Gastrocnemius medialis (tissue), 4 donors: ENCODE measurements at regions not wholly inside any gene's neighbourhood (a gene's known extent, or its start where the extent isn't known, plus 50 kb on each side); places are given as distances from the start of the nearest gene placed in this dataset.

ENCODE experiments used
- ATAC-seq, 2 donors: fragments of 150-250 bp; one replicate each; pipeline ENCODE4 v1.9.1; 2016
- DNase-seq, 2 donors: peaks; one replicate each; pipeline ENCODE4 v3.0.0-alpha.2; 2019
- H3K27ac ChIP-seq, 4 donors: fragments of 200-600 bp; sonication (generic); 1 replicate in 1 of 4; 2 replicates in 3 of 4; pipeline ENCODE4 v1.5.1; 2016 to 2018; ENCODE audit warnings: mild to moderate bottlenecking in 2 of 4, moderate library complexity in 1 of 4
- H3K27me3 ChIP-seq, 3 donors: fragments of 200-600 bp; sonication (generic) in 2 of 3; 1 replicate in 1 of 3; 2 replicates in 2 of 3; pipeline versions ENCODE4 v1.5.1 to v1.6.0; 2016 to 2019; ENCODE audit warnings: mild to moderate bottlenecking in 1 of 3, moderate library complexity in 1 of 3
- H3K36me3 ChIP-seq, 2 donors: fragments of 200-600 bp; sonication (generic) in 1 of 2; one replicate each; pipeline ENCODE4 v1.5.1; 2017 to 2018
- H3K4me1 ChIP-seq, 2 donors: fragments of 200-600 bp; sonication (generic) in 1 of 2; one replicate each; pipeline ENCODE4 v1.5.1; 2016 to 2017; ENCODE audit warnings: mild to moderate bottlenecking in 2 of 2
- H3K4me3 ChIP-seq, 4 donors: fragments of 200-600 bp; sonication (generic) in 3 of 4; 1 replicate in 1 of 4; 2 replicates in 3 of 4; pipeline ENCODE4 v1.5.1; 2016 to 2019; ENCODE audit warnings: mild to moderate bottlenecking in 2 of 4
- H3K9me3 ChIP-seq, 3 donors: fragments of 200-600 bp; sonication (generic) in 2 of 3; 1 replicate in 1 of 3; 2 replicates in 2 of 3; pipeline ENCODE4 v1.5.1; 2016 to 2019
- POLR2A ChIP-seq, 2 donors: fragments of 450-650 bp; IDR thresholded peaks; one replicate each; pipeline ENCODE4 v1.6.1; 2017; ENCODE audit warnings: antibody characterized with exemption in 2 of 2, mild to moderate bottlenecking in 2 of 2, moderate library complexity in 2 of 2
- in situ Hi-C, 4 donors: fragments of 200-750 bp; cut with MboI; loops; one replicate each; pipeline versions ENCODE4 v1.15.0 to v1.8.0; 2017; ENCODE audit warnings: low sequenced_read_pairs in 4 of 4
- intact Hi-C: fragments of 100-400 bp; cut with DNase I; formaldehyde crosslinking; loops from one replicate; pipeline ENCODE4 v1.15.1; 2023; ENCODE audit warnings: low total_unique reads
- TF ChIP-seq, protein P1 (sequence below), 5 experiments: fragments of 450-650 bp in 3 of 5; fragments of 200-600 bp in 2 of 5; sonication (generic) in 2 of 5; IDR thresholded peaks in 4 of 5; conservative IDR thresholded peaks in 1 of 5; 1 replicate in 4 of 5; 2 replicates in 1 of 5; pipeline ENCODE4 v1.5.1; 2016 to 2019; ENCODE audit warnings: antibody characterized with exemption in 5 of 5, mild to moderate bottlenecking in 3 of 5, moderate library complexity in 3 of 5

DNA sequence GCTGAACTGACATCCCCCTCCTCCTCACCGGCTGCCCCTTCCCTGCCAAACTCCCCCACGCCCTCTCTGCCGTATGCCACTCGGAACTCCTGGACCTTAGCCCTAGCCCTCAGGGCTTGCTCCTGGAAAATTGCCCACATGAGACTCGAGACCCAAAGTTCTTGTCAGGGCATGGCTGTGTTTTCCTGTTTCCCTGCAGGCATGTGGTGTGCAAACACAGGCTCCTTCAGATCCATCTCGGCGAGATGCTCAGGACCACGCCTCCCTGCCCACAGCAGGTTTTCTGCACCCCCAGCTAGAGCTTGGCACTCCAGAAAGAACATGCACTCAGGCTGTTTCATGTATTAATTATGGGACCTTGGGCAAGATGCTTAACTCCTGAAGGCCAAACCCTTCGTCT is 1480.4 kb downstream of the BRD1 start:
- DNase-seq, result no peak

DNA sequence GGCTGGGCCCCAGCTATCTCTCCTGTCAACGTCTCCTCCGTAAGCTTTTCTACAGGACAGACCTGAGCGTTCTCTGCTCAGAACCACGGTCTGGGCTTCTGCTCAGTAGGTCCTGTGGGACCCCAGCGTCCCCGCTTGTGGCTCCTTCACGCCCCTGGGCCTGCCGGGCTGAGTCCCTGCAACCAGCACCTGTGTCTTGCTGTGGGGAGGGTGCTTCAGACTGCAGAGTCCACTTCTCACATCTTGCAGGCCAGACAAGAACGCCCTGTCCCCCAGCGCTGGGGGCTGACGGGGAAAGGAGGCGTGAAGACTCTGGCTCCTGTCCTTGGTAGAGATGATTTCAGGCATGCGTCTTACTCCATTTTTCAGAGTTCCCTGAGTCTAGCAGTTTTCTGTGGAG is 1480.8 kb downstream of the BRD1 start:
- Histone ChIP-seq H3K9me3 (no peaks in the 10 kb centered on the region), H3K4me3 (no peak overlapping the region), H3K4me1 (no peaks in the 10 kb centered on the region), H3K27me3 (peaks cover 0 to 6% (median 0%) of the 10 kb centered on the region in 3 donors), H3K27ac (no peak overlapping the region), H3K36me3 (no peaks in the 10 kb centered on the region)
- TF ChIP-seq, protein P1, sequence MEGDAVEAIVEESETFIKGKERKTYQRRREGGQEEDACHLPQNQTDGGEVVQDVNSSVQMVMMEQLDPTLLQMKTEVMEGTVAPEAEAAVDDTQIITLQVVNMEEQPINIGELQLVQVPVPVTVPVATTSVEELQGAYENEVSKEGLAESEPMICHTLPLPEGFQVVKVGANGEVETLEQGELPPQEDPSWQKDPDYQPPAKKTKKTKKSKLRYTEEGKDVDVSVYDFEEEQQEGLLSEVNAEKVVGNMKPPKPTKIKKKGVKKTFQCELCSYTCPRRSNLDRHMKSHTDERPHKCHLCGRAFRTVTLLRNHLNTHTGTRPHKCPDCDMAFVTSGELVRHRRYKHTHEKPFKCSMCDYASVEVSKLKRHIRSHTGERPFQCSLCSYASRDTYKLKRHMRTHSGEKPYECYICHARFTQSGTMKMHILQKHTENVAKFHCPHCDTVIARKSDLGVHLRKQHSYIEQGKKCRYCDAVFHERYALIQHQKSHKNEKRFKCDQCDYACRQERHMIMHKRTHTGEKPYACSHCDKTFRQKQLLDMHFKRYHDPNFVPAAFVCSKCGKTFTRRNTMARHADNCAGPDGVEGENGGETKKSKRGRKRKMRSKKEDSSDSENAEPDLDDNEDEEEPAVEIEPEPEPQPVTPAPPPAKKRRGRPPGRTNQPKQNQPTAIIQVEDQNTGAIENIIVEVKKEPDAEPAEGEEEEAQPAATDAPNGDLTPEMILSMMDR (IDR thresholded peaks at IDR 0.05 in 4 of 5, conservative IDR thresholded peaks at IDR 0.05 in 1 of 5), result no peak
- TF ChIP-seq POLR2A (IDR thresholded peaks at IDR 0.05), result no peak
- no peak for ATAC-seq
- no peak for DNase-seq
- intact Hi-C loops (no loop called here), in situ Hi-C loops (no loop called here)

More for the DNA sequence above, 1480.4 kb downstream of the BRD1 start:
- no peaks in the 10 kb centered on the region for H3K4me1 ChIP-seq
- in situ Hi-C loops, result no loop called here
- TF ChIP-seq, protein P1 (IDR thresholded peaks at IDR 0.05 in 4 of 5, conservative IDR thresholded peaks at IDR 0.05 in 1 of 5), result no peak
- TF ChIP-seq POLR2A (IDR thresholded peaks at IDR 0.05), result no peak
- ATAC-seq, result no peak
- H3K9me3 ChIP-seq, result no peaks in the 10 kb centered on the region
- intact Hi-C loops, result no loop called here
- H3K27ac ChIP-seq, result no peak overlapping the region
- H3K36me3 ChIP-seq, result no peaks in the 10 kb centered on the region
- peaks cover 0 to 6% (median 0%) of the 10 kb centered on the region in 3 donors for H3K27me3 ChIP-seq
- no peak overlapping the region for H3K4me3 ChIP-seq

DNA sequence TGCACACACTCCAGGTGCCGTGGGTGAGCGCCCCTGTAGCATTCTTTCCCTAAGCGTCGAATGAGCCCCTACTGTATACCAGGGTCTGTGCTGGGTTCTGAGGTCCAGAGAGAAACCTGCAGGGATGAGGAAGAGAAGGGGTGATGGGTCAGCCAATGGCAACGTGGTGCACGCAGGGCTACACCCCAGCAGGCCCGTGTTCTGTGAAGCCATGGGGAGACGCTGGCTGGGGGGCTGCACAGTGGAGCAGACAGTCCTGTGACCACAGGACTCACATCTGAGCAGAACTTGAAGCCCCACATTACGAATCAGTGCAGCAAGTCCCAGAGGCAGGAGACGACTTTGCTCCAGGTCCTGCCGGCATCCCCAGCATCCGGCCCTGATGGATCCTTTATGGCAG is 1481.4 kb downstream of the BRD1 start:
- Histone ChIP-seq H3K9me3 (no peaks in the 10 kb centered on the region), H3K4me3 (no peak overlapping the region), H3K27ac (no peak overlapping the region), H3K36me3 (no peaks in the 10 kb centered on the region), H3K27me3 (peaks cover 0 to 3% (median 0%) of the 10 kb centered on the region in 3 donors), H3K4me1 (no peaks in the 10 kb centered on the region)
- DNase-seq (no peak), ATAC-seq (no peak)
- in situ Hi-C loops, result no loop called here
- TF ChIP-seq POLR2A (IDR thresholded peaks at IDR 0.05), result no peak
- TF ChIP-seq, protein P1 (IDR thresholded peaks at IDR 0.05 in 4 of 5, conservative IDR thresholded peaks at IDR 0.05 in 1 of 5), result no peak
- intact Hi-C loops, result no loop called here

DNA sequence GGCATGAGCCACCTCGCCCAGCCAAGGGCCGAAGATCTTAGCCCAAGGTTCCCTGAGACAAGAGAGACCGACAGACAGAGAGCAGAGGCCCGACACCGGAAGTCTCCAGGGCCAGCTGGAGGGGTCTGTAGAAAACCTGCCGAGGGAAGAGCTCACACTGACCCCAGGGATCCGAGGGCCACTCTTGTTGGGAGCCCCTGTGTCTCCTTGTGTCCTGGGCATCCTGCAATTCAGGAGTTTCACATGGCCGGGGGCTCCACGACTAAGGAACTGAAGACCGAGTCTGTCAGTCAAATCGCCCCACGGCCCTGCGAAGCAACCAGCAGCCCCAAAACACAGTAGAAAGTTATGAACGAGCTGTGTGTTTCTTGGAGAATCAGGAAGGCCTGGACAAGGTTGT is 1482.0 kb downstream of the BRD1 start:
- Histone ChIP-seq H3K36me3 (no peaks in the 10 kb centered on the region), H3K4me3 (no peak overlapping the region), H3K27me3 (peaks cover 0 to 2% (median 2%) of the 10 kb centered on the region in 3 donors), H3K4me1 (no peaks in the 10 kb centered on the region), H3K27ac (no peak overlapping the region), H3K9me3 (no peaks in the 10 kb centered on the region)
- no peak for TF ChIP-seq POLR2A (IDR thresholded peaks at IDR 0.05)
- TF ChIP-seq, protein P1 (IDR thresholded peaks at IDR 0.05 in 4 of 5, conservative IDR thresholded peaks at IDR 0.05 in 1 of 5), result no peak
- DNase-seq (no peak), ATAC-seq (no peak)
- in situ Hi-C loops, result no loop called here
- intact Hi-C loops, result no loop called here

DNA sequence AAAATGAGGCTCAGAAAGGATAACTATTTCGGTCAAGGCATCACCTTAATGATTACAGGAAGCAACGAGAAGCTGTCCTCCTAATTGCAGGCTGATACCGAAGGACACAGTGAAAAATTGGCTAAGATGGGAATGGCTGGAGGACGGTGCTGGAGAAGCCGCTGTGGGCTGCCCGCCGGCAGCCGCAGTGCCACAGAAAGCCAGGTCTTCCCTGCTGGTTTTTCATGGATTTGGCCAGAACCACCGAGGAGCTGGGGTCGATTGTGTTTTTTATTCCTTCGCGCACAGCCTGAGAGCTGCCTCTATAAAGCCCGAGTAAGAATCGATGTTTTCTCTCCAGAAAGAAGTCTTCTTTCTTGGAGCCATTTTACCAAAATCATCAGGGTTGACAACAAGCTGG is 1484.2 kb downstream of the BRD1 start:
- no peaks in the 10 kb centered on the region for H3K4me1 ChIP-seq
- in situ Hi-C loops, result no loop called here
- H3K36me3 ChIP-seq, result no peaks in the 10 kb centered on the region
- no peak overlapping the region for H3K4me3 ChIP-seq
- no peak for TF ChIP-seq POLR2A (IDR thresholded peaks at IDR 0.05)
- TF ChIP-seq, protein P1 (IDR thresholded peaks at IDR 0.05 in 4 of 5, conservative IDR thresholded peaks at IDR 0.05 in 1 of 5), result no peak
- H3K27ac ChIP-seq, result no peak overlapping the region
- intact Hi-C loops, result no loop called here
- peaks cover 0 to 2% (median 0%) of the 10 kb centered on the region in 3 donors for H3K27me3 ChIP-seq
- ATAC-seq (no peak), DNase-seq (no peak)
- no peaks in the 10 kb centered on the region for H3K9me3 ChIP-seq
